ENCODE measurements at regions not wholly inside any gene's neighbourhood (a gene's known extent, or its start where the extent isn't known, plus 50 kb on each side); places are given as distances from the start of the nearest gene placed in this dataset.

- Histone ChIP-seq H3K27me3 (no peaks in the 10 kb centered on the region), H3K4me1 (replicated peaks in 1 of 2) (no peaks in the 10 kb centered on the region), H3K27ac (no peak overlapping the region), H3K4me3 (no peak overlapping the region), H3K36me3 (replicated peaks in 1 of 2) (no peaks in the 10 kb centered on the region), H3K9me3 (replicated peaks in 1 of 3) (no peaks in the 10 kb centered on the region)
- intact Hi-C loops (cut with DNase I), result loop anchor here in 1 of 2 donors (10.0 kb wide), 1 partner anchor 56 kb away; no protein-coding TSS in a partner anchor
- TF ChIP-seq, protein P1, sequence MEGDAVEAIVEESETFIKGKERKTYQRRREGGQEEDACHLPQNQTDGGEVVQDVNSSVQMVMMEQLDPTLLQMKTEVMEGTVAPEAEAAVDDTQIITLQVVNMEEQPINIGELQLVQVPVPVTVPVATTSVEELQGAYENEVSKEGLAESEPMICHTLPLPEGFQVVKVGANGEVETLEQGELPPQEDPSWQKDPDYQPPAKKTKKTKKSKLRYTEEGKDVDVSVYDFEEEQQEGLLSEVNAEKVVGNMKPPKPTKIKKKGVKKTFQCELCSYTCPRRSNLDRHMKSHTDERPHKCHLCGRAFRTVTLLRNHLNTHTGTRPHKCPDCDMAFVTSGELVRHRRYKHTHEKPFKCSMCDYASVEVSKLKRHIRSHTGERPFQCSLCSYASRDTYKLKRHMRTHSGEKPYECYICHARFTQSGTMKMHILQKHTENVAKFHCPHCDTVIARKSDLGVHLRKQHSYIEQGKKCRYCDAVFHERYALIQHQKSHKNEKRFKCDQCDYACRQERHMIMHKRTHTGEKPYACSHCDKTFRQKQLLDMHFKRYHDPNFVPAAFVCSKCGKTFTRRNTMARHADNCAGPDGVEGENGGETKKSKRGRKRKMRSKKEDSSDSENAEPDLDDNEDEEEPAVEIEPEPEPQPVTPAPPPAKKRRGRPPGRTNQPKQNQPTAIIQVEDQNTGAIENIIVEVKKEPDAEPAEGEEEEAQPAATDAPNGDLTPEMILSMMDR (IDR thresholded peaks at IDR 0.05), result no peak
- no peak for TF ChIP-seq POLR2A (IDR thresholded peaks at IDR 0.05)
- no peak for DNase-seq
Observed at GRCh38 chr11:26018336-26018735, 313.6 kb upstream of the ANO3 start.

DNA sequence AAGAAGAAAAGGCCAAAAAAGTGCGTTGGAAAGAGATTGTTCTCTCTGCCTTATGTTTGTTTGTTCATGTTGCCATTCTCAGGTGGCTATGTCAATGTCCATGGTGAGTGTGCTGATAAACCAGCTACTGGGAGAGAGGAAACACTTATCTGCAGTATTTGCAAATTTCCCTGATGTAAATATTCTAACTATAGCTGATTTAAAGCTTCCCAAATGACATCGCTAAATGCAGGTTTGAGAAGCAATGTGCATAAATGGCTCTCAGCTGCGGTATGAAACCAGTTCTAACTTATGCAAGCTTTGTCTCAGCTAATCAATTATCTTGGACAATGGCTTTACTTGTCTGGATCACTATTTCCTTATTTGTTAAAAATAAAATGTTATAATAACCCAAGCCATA is 312.5 kb upstream of the ANO3 start:
- no peak for DNase-seq
- intact Hi-C loops (cut with DNase I), result loop anchor here in 1 of 2 donors (10.0 kb wide), 1 partner anchor 55 kb away; no protein-coding TSS in a partner anchor
- TF ChIP-seq, protein P1 (IDR thresholded peaks at IDR 0.05), result no peak
- TF ChIP-seq POLR2A (IDR thresholded peaks at IDR 0.05), result no peak
- 83 to 92% (median 89%) methylated on average over 3 of the region's 3 CpGs for WGBS, 4 donors
- Histone ChIP-seq H3K9me3 (replicated peaks in 1 of 3) (no peaks in the 10 kb centered on the region), H3K27me3 (no peaks in the 10 kb centered on the region), H3K4me3 (no peak overlapping the region), H3K4me1 (replicated peaks in 1 of 2) (no peaks in the 10 kb centered on the region), H3K27ac (no peak overlapping the region), H3K36me3 (replicated peaks in 1 of 2) (no peaks in the 10 kb centered on the region)

GRCh38 chr11:26021017-26021416 is 310.9 kb upstream of the ANO3 start:
- no peaks in the 10 kb centered on the region for H3K36me3 ChIP-seq (replicated peaks in 1 of 2)
- intact Hi-C loops (cut with DNase I), result no loop called here
- no peaks in the 10 kb centered on the region for H3K4me1 ChIP-seq (replicated peaks in 1 of 2)
- no peak overlapping the region for H3K4me3 ChIP-seq
- DNase-seq, result no peak
- 39 to 44% (median 43%) methylated on average over 1 of the region's 1 CpG for WGBS, 4 donors
- H3K9me3 ChIP-seq (replicated peaks in 1 of 3), result no peaks in the 10 kb centered on the region
- H3K27ac ChIP-seq, result no peak overlapping the region
- TF ChIP-seq, protein P1 (IDR thresholded peaks at IDR 0.05), result no peak
- no peak for TF ChIP-seq POLR2A (IDR thresholded peaks at IDR 0.05)
- no peaks in the 10 kb centered on the region for H3K27me3 ChIP-seq

- Histone ChIP-seq H3K4me1 (replicated peaks in 1 of 2) (no peaks in the 10 kb centered on the region), H3K27ac (no peak overlapping the region), H3K27me3 (no peaks in the 10 kb centered on the region), H3K4me3 (no peak overlapping the region), H3K9me3 (replicated peaks in 1 of 3) (no peaks in the 10 kb centered on the region), H3K36me3 (replicated peaks in 1 of 2) (no peaks in the 10 kb centered on the region)
- DNase-seq, result no peak
- WGBS, 4 donors, result 55 to 72% (median 68%) methylated on average over 2 of the region's 2 CpGs
- TF ChIP-seq POLR2A (IDR thresholded peaks at IDR 0.05), result no peak
- TF ChIP-seq, protein P1 (IDR thresholded peaks at IDR 0.05), result no peak
- intact Hi-C loops (cut with DNase I), result no loop called here
Observed at GRCh38 chr11:26023057-26023456, 308.9 kb upstream of the ANO3 start.

Data from adrenal gland (tissue), 9 donors.